ENCODE measurements at regions not wholly inside any gene's neighbourhood (a gene's known extent, or its start where the extent isn't known, plus 50 kb on each side); places are given as distances from the start of the nearest gene placed in this dataset.
A peak's percentile ranks its signal among the peaks of the same experiment; 100 is the strongest.
"Not testable (repeated sequence)": the region's sequence is repeated elsewhere in the genome, so short reads cannot be mapped to it uniquely, and the experiment has no call there.

DNA sequence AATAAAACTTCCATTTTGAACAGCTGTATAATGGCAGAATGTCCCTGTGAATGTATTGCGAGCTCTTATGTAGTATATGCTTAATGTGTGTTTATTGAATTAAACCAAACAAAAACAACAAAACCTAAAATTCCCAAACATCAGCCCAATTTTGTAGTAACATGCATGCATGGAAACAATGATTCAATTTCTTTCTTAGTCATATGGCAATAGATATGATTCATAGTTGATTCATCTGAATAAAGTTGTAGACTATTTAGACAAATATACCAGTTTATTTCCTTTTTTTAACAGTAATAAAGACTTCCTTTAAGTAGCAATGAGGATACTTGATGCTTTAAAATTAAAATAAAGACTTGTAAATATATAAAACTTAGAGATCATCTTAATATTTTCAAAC lies 670.6 kb downstream of the CD109 start:
- DNase-seq: peak; percentile 38

DNA sequence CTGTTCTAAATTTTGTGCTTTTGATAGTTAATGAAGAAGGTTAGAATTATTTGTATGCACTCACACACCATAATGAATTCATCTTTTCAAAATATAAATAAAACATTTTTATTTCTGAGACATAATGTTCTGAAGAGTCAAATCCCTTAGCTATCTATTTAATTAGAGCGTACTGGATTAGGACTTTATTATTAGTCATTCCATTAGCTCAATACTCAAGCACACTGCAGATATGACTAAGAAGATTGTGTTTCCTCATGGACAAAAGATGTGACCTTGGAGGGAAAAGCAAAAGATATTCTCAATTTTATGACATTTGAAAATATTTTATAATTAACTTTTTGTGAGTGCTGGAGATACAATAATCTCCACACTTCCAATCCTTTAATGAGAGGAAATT lies 666.4 kb downstream of the CD109 start:
- no peak for DNase-seq

- peak; percentile 57 for DNase-seq
Measured at GRCh38 chr6:74357321-74357720, 661.3 kb downstream of the CD109 start.

GRCh38 chr6:74356391-74356790 lies 660.4 kb downstream of the CD109 start:
- peak; percentile 59 for DNase-seq

DNA sequence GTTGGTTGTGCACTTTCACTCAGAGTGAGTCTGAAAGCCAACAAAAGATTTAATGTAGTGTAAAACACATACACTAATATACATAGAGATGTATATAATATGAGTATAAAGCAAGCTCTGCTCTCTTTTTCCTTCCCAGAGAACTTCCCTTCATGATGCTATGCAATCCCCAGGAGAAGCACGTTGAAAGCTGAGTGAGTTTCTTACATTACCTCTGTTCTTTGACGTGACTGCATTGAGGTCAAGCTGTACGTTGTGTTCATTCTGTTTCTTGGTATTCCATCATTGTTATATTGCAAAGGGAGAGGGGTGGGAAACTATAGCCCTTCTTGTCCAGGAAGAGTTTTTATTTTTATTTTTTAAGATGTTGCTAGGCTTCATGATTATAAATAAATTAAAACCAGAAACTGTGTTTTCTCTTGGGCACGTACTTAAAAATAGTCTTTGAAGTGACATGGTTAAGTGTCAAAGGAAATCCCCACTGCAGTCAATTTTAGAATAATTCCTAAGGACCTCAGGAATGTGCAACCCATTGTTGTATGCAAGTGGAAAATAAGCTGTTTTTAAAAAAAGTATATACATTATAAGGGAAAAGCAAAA lies 651.0 kb downstream of the CD109 start:
- DNase-seq: no peak

- DNase-seq: no peak
Measured at GRCh38 chr6:74343804-74344203, 647.8 kb downstream of the CD109 start.

DNA sequence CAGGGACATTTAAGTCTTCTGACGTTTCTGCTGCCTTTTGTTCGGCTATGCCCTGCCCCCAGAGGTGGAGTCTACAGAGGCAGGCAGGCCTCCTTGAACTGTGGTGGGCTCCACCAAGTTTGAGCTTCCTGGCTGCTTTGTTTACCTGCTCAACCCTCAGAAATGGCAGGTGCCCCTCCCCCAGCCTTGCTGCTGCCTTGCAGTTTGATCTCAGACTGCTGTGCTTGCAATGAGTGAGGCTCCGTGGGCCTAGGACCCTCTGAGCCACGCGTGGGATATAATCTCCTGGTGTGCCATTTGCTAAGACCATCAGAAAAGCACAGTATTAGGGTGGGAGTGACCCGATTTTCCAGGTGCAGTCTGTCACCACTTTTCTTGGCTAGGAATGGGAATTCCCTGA lies 647.3 kb downstream of the CD109 start:
- DNase-seq: not testable (repeated sequence)

GRCh38 chr6:74334722-74335121 lies 638.7 kb downstream of the CD109 start:
- no peak for DNase-seq

DNA sequence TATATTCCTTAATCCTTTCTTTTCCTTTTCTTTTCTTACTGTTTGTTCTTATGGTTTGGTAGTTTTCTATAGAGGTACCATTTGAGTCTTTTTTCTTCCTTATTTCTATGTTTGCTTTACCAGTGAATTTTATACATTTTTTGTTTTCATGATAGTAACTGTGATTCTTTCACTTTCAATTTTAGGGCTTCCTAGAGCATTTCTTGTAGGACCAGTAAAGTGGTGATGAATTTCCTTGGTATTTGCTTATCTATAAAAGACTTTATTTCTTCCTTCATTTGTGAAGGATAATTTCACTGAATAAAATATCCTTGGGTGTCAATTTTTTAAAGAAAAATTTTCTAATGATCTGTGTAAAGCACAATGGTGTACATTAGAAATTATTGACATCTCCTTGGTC lies 637.4 kb downstream of the CD109 start:
- no peak for DNase-seq

- no peak for DNase-seq
Measured at GRCh38 chr6:74320715-74321114, 624.7 kb downstream of the CD109 start.

- no peak for DNase-seq
Measured at GRCh38 chr6:74320074-74320473, 624.1 kb downstream of the CD109 start.

DNA sequence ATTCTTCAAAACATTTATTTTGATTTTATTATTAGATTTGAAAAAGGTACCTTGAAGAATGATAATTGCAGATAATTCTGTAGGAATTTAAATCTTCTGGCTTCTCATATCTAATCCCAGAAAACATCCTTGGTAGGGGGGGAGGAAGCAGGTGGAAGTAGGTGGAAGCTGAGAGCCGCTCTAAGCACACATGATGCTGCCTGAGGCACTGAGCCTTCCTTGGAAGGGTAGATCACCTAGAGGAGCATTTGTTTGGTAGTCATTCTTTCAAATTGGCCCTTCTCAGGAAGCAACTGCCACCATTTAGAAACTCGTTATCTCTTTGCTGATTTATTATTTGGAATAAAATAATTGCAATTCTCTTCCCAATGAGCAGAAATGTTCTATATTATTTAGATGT lies 623.3 kb downstream of the CD109 start:
- DNase-seq: no peak

DNA sequence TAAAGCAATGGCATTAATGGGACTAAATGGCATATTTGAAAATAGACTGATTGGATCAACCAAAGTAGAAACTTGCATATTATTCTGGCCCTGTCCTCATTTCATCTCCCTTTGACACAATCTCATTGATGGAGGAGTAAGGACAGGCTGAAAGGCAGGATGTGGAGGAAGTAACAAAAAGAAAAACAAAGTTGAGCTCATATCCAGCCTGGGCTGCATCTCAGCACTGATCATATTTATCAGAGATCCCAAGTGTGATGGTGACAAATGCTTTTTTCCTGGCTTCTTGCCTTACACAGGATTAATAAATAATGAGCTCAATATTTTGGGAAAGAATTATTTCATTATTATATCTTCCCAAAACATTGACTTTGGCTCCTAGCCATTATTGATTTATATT lies 622.7 kb downstream of the CD109 start:
- no peak for DNase-seq

DNA sequence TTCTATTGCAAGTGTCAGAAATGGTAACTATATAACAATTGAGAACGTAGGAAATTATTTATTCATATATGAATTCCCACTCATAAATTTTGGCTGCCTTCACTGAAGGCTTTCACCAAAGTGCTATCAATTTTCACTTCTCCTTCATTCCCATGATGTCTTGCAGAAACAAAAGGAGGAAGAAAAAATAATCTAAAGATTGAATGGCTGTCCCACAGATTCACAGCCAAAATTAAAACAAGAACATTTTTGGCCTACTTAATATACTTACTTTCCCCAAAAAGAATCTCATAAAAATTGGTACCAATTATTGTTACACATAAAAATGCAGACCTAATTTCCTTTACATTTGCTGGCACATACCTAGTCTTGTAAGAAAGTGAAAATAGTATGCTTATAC lies 616.1 kb downstream of the CD109 start:
- no peak for DNase-seq

DNA sequence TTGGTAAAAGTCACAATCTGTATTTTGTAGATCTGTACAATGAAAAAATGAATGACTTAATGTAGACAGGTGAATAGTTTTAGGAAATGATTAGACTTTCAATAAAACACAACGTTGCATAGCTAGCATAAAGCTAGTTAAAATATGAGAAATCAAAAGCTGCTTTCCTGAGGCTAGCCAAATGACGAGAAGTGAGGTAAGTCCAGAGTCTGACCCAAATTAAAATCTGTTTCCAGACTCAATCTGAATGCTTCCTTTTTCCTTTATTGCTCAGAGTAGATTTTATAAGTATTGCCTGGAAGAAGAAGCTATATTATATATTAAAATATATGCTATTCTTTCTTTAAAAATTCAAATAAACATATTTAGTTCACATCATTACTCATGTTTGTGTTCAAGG lies 615.4 kb downstream of the CD109 start:
- DNase-seq: no peak

DNA sequence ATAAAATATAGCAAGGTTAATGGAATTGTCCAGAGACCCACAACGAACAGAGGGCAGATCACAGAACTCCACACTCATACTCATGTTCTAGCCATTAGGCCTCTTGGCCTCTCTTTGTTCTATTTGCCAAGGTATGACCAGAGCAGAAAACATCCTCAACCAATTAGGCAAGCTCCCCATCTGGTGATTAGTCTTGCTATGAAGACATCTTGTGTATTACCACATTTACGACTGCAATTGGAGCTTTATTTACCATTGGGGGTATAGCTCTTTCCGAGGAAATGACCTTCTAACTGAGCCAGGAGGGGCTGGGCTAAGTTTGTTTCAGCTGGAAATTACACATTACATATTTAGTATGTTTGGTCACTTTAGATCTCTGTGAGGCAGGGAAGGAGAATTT lies 593.9 kb downstream of the CD109 start:
- DNase-seq: peak; percentile 56

DNA sequence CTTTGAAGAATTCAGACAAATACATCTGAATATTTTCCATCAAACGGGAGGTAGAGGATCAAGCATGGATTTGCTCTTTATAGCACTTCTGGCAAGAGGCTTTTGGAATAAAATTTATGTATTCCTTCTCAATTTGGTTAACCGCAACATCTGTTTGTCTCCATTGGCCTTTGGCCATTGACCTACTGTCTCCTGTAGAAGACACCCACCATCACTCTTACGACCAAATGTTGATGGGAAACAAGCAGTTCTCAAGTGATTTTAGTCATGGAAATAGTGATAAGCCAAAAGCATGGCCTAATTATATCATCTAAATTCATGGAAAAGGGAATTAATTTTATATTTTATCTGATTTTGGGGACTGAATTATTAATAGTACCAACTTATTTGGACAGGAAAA lies 591.9 kb downstream of the CD109 start:
- no peak for DNase-seq

DNA sequence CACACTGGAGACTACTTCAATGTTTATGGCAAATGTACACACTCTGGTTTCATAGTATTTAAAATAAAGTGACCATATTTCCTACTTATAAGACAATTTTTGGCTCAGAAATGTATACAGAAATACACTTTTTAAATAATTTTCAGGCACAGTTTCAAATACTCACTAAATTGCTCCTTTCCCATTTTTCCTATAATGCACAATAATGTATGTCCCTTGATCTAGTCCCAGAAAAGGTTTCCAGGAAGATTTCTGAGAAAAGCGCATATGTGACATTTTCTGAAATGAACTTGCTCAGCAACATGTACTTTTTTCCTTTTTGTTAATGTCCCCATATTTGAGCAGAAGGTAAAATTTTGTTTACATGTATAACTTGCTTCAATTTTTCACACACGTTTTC lies 591.4 kb downstream of the CD109 start:
- no peak for DNase-seq

GRCh38 chr6:74284284-74284683 lies 588.3 kb downstream of the CD109 start:
- DNase-seq: peak; percentile 10

DNA sequence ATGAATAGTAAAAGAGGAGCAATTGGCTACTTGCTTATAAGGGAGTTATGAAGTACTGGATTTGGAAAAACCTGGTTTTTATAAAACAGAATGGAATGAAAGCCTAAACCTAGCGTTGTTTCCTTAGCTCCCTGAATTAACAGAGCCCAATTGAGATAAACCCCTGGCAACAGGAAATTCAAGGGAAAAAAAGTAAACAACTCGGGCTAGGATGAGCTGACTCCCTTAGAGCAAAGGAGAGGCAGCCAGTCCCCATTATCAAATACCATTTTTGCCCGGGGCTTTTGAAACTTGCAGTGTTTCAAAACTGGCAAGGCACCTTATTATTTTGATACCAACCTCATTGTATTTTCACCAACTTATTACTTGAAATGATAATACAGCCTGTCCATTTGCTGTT lies 587.5 kb downstream of the CD109 start:
- no peak for DNase-seq

GRCh38 chr6:74282143-74282689 lies 586.2 kb downstream of the CD109 start:
- no peak for DNase-seq

- DNase-seq: no peak
Measured at GRCh38 chr6:74280130-74280692, 584.2 kb downstream of the CD109 start.

DNA sequence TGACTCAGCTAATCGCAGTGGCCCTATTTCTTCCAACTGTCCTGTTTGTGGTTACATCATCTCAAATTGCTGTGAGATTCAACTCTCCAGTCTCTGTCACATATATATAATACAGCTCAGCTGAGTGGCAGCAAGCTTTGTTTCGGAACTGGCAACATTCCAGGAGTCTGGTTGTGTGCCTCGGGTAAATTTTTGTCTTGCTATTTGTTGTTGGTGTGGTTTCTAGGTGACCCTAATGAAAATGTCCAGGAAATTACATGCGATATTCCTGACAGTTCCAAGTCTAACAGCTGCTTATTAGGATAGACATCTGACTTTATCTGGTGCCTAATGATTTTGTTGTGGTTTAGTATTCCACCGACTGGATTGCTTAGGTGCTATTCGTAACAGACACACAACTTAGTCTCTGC lies 581.8 kb downstream of the CD109 start:
- DNase-seq: peak; percentile 61

DNA sequence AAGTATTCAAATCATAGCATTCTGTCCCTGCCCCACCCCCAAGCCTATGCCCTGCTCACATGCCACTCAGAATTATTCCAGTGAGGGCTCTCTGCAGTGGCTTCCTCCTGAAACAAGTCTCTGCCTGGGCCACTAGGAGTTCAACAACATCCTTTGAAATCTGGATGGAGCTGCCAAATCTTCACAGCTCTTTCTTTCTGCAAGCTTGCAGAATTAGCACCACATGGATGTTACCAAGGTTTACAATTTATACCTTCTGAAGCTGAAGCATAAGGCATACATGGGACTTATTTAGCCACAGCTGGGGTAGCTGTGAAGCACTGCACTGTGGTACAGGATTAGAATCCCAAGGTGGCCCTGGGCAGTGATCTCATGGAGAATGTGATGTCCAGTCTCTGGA lies 577.5 kb downstream of the CD109 start:
- no peak for DNase-seq

GRCh38 chr6:74269600-74269858 lies 573.5 kb downstream of the CD109 start:
- no peak for DNase-seq
